ENCODE measurements at regions not wholly inside any gene's neighbourhood (a gene's known extent, or its start where the extent isn't known, plus 50 kb on each side); places are given as distances from the start of the nearest gene placed in this dataset.

DNA sequence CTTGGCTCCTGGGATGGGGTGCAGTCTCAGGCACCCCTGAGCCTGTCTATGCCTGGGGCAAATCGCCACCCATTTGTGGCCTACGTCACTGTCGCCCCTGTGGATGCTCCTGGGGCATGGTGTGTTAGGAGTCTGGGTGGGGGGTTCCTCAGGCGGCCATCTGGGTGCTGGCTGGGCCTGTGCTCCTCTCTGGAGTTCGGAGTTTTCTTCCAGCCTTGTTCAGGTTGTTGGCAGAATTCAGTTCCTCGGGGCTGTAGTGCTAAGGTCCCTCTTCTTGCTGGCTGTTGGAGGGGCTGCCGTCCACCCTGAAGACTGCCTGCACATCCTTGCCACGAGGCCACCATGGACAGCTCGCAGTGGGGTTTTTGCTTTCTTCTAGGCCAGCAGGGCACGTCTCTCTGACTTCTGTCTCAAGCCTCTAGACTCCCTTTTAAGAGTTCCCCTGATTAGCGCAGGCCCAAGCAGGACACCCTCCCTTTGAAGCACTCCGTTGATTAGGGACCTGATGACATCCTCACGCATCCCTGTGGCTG, 86.7 kb upstream of the C1orf174 start:
- TF ChIP-seq, protein P1, sequence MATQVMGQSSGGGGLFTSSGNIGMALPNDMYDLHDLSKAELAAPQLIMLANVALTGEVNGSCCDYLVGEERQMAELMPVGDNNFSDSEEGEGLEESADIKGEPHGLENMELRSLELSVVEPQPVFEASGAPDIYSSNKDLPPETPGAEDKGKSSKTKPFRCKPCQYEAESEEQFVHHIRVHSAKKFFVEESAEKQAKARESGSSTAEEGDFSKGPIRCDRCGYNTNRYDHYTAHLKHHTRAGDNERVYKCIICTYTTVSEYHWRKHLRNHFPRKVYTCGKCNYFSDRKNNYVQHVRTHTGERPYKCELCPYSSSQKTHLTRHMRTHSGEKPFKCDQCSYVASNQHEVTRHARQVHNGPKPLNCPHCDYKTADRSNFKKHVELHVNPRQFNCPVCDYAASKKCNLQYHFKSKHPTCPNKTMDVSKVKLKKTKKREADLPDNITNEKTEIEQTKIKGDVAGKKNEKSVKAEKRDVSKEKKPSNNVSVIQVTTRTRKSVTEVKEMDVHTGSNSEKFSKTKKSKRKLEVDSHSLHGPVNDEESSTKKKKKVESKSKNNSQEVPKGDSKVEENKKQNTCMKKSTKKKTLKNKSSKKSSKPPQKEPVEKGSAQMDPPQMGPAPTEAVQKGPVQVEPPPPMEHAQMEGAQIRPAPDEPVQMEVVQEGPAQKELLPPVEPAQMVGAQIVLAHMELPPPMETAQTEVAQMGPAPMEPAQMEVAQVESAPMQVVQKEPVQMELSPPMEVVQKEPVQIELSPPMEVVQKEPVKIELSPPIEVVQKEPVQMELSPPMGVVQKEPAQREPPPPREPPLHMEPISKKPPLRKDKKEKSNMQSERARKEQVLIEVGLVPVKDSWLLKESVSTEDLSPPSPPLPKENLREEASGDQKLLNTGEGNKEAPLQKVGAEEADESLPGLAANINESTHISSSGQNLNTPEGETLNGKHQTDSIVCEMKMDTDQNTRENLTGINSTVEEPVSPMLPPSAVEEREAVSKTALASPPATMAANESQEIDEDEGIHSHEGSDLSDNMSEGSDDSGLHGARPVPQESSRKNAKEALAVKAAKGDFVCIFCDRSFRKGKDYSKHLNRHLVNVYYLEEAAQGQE (IDR thresholded peaks at IDR 0.05; ENCODE audit: insufficient read depth in 1 of 2, low read depth in 2 of 2, low read length in 1 of 2): peak; percentile 47 to 49; a peak in 1 of 4 replicates
- no peak for TF ChIP-seq TCF7L2 (IDR thresholded peaks at IDR 0.05; ENCODE audit: low read depth, low read length)
- in situ Hi-C loops (cut with HindIII; ENCODE audit: low pct_unique_long_range_greater_than_20kb, low sequenced_read_pairs): no loop called here
- no peak overlapping the region for H3K4me3 ChIP-seq (ENCODE audit: low read depth in 2 of 2, low read length in 2 of 2)
- ATAC-seq (no peak), DNase-seq (ENCODE audit: low read depth, low spot score) (no peak)
- intact Hi-C loops (cut with micrococcal nuclease; ENCODE audit: unreplicated experiment): no loop called here
- CTCF ChIA-PET: no interaction called here
- H3K27ac ChIP-seq (ENCODE audit: low read length): no peak overlapping the region
- no peaks in the 10 kb centered on the region for H3K36me3 ChIP-seq (ENCODE audit: control insufficient read depth, insufficient read depth, low read length)
- POLR2A ChIA-PET: no interaction called here
- no TSS peak for BruUV-seq (replicated peaks)
- H3K4me1 ChIP-seq (ENCODE audit: control insufficient read depth, insufficient read depth, low read length): no peaks in the 10 kb centered on the region
- no peaks in the 10 kb centered on the region; the same call in 1 of the 2 replicates for H3K27me3 ChIP-seq (ENCODE audit: control insufficient read depth, insufficient read depth, low read length)
- H3K9me3 ChIP-seq (ENCODE audit: control insufficient read depth, insufficient read depth, low read depth, low read length): no peaks in the 10 kb centered on the region

DNA sequence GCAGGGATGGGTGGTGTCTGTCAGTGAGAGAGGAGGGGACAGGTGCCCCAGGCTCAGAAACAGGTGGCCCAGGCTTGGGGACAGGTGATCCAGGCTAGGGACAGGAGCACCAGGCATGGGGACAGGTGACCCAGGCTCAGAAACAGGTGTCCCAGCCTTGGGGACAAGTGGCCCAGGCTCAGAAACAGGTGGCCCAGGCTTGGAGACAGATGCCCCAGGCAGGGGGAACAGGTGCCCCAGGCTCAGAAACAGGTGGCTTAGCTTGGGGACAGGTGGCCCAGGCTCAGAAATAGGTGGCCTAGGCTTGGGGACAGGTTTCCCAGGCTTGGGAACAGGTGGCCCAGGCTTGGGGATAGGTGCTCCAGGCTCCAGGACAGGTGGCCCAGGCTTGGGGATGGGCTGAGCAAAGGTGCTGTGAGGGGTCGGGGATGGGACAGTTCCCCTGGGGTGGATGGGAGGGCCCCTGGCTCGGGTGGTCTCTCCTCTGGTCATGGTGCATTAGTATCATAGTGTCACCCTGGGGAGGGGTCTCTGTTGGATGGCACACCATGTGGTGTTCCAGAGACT, 87.7 kb upstream of the C1orf174 start:
- in situ Hi-C loops (cut with HindIII; ENCODE audit: low pct_unique_long_range_greater_than_20kb, low sequenced_read_pairs) (no loop called here), intact Hi-C loops (cut with micrococcal nuclease; ENCODE audit: unreplicated experiment) (no loop called here)
- DNase-seq (ENCODE audit: low read depth, low spot score): no peak
- CTCF ChIA-PET: no interaction called here
- no peaks in the 10 kb centered on the region for H3K27me3 ChIP-seq (ENCODE audit: control insufficient read depth, insufficient read depth, low read length)
- no peak overlapping the region for H3K4me3 ChIP-seq (ENCODE audit: low read depth in 2 of 2, low read length in 2 of 2)
- BruUV-seq (replicated peaks): no TSS peak
- TF ChIP-seq, protein P1 (IDR thresholded peaks at IDR 0.05; ENCODE audit: insufficient read depth in 1 of 2, low read depth in 2 of 2, low read length in 1 of 2): no peak
- TF ChIP-seq TCF7L2 (IDR thresholded peaks at IDR 0.05; ENCODE audit: low read depth, low read length) (no peak), POLR2AphosphoS5 (IDR thresholded peaks at IDR 0.05; ENCODE audit: low read depth, low read length) (no peak), SIN3A (IDR thresholded peaks at IDR 0.05; ENCODE audit: borderline replicate concordance, insufficient read depth, low read depth, low read length) (no peak)
- TF ChIP-seq, protein P2, sequence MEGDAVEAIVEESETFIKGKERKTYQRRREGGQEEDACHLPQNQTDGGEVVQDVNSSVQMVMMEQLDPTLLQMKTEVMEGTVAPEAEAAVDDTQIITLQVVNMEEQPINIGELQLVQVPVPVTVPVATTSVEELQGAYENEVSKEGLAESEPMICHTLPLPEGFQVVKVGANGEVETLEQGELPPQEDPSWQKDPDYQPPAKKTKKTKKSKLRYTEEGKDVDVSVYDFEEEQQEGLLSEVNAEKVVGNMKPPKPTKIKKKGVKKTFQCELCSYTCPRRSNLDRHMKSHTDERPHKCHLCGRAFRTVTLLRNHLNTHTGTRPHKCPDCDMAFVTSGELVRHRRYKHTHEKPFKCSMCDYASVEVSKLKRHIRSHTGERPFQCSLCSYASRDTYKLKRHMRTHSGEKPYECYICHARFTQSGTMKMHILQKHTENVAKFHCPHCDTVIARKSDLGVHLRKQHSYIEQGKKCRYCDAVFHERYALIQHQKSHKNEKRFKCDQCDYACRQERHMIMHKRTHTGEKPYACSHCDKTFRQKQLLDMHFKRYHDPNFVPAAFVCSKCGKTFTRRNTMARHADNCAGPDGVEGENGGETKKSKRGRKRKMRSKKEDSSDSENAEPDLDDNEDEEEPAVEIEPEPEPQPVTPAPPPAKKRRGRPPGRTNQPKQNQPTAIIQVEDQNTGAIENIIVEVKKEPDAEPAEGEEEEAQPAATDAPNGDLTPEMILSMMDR (IDR thresholded peaks at IDR 0.05): no peak
- H3K4me1 ChIP-seq (ENCODE audit: control insufficient read depth, insufficient read depth, low read length): no peaks in the 10 kb centered on the region
- no peaks in the 10 kb centered on the region for H3K36me3 ChIP-seq (ENCODE audit: control insufficient read depth, insufficient read depth, low read length)
- no peaks in the 10 kb centered on the region for H3K9me3 ChIP-seq (ENCODE audit: control insufficient read depth, insufficient read depth, low read depth, low read length)
- no peak for ATAC-seq
- H3K27ac ChIP-seq (ENCODE audit: low read length): no peak overlapping the region
- POLR2A ChIA-PET: no interaction called here

Data from Panc1 (cell line).